H1 (cell line): ENCODE measurements at regions not wholly inside any gene's neighbourhood (a gene's known extent, or its start where the extent isn't known, plus 50 kb on each side); places are given as distances from the start of the nearest gene placed in this dataset.

Experiments used
- CHD2 ChIP-seq: IDR thresholded peaks from 2 replicates; pipeline ENCODE4 v1.6.1; 2012; ENCODE audit warnings: low read length, improper control_type of control experiment
- EGR1 ChIP-seq: IDR thresholded peaks from 2 replicates; pipeline ENCODE4 v1.6.1; 2011; ENCODE audit warnings: low read depth, low read length, borderline replicate concordance
- FOSL1 ChIP-seq: IDR thresholded peaks from 2 replicates; pipeline ENCODE4 v1.6.1; 2011; ENCODE audit warnings: mild to moderate bottlenecking, low read depth, low read length, moderate library complexity; ENCODE audit not compliant: insufficient read depth
- HDAC2 ChIP-seq, 2 experiments: fragments of 300-600 bp in 1 of 2; sonication (generic) in 1 of 2; IDR thresholded peaks; 2 replicates each; pipeline ENCODE4 v1.6.1; 2011 to 2012; ENCODE audit warnings: low read depth in 2 of 2, low read length in 2 of 2, mild to moderate bottlenecking in 2 of 2, moderate library complexity in 2 of 2, borderline replicate concordance in 1 of 2, inconsistent platforms in 1 of 2
- MAFK ChIP-seq: IDR thresholded peaks from 2 replicates; pipeline ENCODE4 v1.6.1; 2012; ENCODE audit warnings: low read depth, mild to moderate bottlenecking, improper control_type of control experiment, low read length
- RNF2 ChIP-seq: fragments of 200-900, 300-1000 bp; sonication (generic); IDR thresholded peaks from 2 replicates; pipeline ENCODE4 v1.7.1; 2016; ENCODE audit warnings: borderline replicate concordance, low read depth, mild to moderate bottlenecking, antibody characterized with exemption, low read length; ENCODE audit not compliant: poor library complexity, severe bottlenecking; ENCODE audit errors: missing control alignments
- SAP30 ChIP-seq: fragments of 300-600 bp; sonication (generic); IDR thresholded peaks from 2 replicates; pipeline ENCODE4 v1.7.1; 2012; ENCODE audit warnings: low read length, moderate library complexity, mild to moderate bottlenecking, inconsistent platforms; ENCODE audit not compliant: insufficient read depth, insufficient replicate concordance
- TAF1 ChIP-seq: IDR thresholded peaks from 2 replicates; pipeline ENCODE4 v1.6.1; 2011; ENCODE audit warnings: mild to moderate bottlenecking, low read depth, low read length

GRCh38 chrX:42028109-42028508 is 104.8 kb upstream of the CASK start (continued):
- TF ChIP-seq HDAC2 (IDR thresholded peaks at IDR 0.05; ENCODE audit: borderline replicate concordance in 1 of 2, low read depth in 2 of 2, low read length in 2 of 2): no peak
- no peak for TF ChIP-seq MAFK
- TF ChIP-seq TAF1: no peak
- no peak for TF ChIP-seq RNF2
- no peak for TF ChIP-seq FOSL1
- TF ChIP-seq CHD2: no peak
- TF ChIP-seq SAP30: no peak
- no peak for TF ChIP-seq EGR1
